GM11168 (cell line): ENCODE measurements at regions not wholly inside any gene's neighbourhood (a gene's known extent, or its start where the extent isn't known, plus 50 kb on each side); places are given as distances from the start of the nearest gene placed in this dataset.
"Not testable (repeated sequence)": the region's sequence is repeated elsewhere in the genome, so short reads cannot be mapped to it uniquely, and the experiment has no call there.

ENCODE experiments used
- in situ Hi-C: fragments of 300-500 bp; cut with MboI; formaldehyde crosslinking; loops from one replicate; pipeline ENCODE4 v1.12.0; 2022; ENCODE audit warnings: low sequenced_read_pairs; ENCODE audit not compliant: unreplicated experiment

DNA sequence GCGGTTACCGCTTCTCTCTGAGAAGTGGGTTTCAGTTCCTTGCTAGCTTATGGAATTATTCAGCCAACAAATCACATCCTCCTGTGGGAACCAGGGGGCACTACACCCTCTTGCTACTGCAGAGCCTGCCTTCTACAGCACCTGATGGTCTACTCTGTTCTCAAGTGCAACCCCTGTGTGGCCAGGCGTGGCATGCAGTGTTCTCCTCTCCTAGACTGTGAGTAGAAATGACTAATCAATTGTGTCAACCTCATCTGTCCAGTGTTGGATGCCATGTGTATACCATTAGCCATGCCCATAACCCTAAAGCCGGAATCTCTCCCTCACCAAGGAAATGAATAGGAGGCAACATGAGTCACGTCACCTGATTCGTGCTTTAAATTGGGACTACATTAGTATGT, 117.2 kb upstream of the LIFR start:
- in situ Hi-C loops: no loop called here

- in situ Hi-C loops: no loop called here
Measured at GRCh38 chr5:38675443-38675842, 119.0 kb upstream of the LIFR start.

DNA sequence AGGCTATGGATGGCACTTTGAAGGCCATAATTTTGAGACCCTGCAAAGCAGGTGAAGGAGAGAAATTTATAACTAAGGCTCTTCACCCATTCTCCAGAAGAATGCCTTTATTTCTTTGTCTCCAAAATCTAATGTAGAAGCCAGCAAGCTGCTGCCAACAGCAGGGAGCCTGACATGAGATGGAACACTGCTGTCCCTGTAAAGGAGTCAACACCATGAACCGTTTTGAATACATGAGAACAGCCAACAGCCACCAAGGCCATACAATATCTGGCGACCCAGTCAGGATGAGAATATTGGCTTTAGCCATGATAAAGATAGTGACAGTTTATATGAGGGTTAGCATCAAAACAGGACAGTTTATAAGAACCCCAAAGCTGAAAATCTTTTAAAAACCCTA, 121.2 kb upstream of the LIFR start:
- in situ Hi-C loops: no loop called here

GRCh38 chr5:38678076-38678475, 121.6 kb upstream of the LIFR start:
- in situ Hi-C loops: no loop called here

DNA sequence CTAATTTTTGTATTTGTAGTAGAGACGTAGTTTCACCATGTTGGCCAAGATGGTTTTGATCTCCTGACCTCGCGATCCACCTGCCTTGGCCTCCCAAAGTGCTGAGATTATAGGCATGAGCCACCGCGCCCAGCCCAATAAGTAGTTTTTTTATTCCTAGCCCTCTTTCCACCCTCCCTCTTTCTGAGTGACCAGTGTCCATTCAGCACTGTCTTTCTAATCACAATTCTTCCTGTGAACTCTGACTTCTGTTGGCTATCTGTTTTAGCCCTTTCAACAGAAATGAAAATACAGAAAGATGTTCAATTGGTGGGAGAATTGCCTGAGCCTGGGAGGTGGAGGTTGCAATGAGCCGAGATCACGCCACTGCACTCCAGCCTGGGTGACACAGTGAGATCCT, 122.3 kb upstream of the LIFR start:
- in situ Hi-C loops: not testable (repeated sequence)

DNA sequence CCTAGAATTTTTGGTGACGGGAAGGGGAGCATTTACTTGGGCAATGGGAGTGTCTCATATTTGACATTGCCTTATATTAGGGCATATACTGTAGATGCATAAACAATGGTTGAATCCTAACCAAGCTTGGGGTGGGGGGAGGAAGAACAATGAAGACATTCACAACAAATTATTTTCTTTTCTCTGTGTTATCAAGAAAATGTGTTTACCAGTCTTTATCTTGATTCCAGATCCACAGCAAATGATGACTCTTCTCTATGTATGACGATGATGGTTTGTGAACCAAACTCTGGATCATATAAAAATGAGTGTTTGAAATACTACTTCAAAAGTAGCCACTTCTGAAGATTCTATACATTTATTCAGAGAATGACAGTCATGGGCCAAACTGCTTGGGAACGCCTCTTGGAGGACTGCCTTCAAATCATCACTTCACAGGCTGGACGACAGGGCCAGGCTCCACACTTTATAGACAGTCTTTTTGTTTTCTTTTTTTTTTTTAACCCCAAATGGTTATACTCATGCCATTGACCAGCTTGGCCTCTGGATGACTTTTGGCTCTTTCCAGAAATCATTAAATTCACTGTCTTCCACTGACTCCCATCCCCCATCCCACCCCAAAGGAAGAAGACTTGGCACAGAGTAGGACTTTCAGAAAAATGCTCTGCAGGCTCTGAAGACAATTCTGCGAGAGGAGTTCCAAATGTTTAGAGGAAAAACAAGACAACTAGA, 123.8 kb upstream of the LIFR start:
- in situ Hi-C loops: no loop called here

DNA sequence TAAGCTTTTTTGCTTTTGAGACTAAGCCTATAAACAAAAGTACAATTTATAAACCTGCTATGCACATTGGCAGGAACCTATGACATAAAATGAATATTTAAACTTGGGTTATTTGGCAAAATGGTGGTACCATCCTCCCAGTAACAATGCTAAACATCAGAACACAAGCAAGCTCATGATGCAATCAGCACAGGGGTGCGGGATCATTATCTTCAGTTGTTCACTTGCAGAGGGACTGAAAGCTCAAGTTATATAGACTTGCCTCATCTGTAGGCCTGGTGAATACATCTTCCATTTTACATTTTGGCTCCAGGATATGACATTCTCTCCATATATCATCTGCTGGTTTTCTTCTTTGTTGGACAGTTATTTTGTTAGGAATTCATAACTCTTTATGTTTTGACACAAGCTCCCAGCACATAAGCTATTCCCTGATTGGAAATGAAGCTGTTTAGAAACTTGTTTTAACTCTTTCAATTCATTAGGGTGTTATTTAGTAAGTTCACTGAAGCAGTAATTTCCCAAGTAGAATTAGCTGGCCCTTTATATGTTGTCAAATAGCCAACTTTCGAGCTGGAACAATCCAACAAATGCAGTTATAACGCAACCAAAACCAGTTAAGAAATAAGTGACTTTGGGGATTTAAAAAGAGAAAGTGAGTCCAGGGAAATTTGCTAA, 124.7 kb upstream of the LIFR start:
- in situ Hi-C loops: no loop called here

DNA sequence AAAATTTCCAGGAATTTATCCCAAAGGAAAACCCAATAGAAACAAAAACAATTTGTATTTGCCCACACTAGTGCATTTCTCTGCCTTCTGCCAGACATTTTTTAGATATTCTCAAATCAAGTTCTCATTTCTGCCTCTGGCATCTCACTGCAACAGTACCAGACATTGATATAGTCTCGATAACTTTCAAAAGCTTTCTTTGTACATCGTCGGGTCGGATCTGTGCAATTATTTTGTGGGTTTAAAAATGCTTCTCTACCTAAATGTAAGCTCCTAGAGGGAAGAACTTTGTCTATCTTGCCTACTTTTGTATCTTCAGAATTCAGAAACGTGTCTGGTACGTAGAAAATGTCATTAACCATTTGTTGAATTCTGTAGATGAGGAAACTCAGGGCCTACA, 125.5 kb upstream of the LIFR start:
- in situ Hi-C loops: no loop called here

DNA sequence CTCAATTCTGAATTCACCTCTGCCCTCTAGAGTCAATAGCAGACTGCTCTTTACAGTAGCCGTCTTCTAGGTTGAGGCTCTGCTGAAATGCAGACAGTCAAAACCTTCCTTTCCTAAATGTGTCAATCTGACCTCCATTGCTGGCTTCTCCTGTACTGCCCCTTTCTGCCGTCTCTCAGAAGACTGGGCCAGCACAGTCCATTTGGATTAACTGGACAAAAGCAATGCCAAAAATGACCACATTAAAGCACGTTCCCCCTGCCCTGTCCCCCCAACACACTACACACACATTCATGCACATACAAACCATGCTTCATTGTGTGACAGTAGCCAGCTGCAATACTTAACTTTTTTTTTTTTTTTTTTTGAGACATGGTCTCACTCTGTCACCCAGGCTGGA, 130.2 kb upstream of the LIFR start:
- in situ Hi-C loops: no loop called here

DNA sequence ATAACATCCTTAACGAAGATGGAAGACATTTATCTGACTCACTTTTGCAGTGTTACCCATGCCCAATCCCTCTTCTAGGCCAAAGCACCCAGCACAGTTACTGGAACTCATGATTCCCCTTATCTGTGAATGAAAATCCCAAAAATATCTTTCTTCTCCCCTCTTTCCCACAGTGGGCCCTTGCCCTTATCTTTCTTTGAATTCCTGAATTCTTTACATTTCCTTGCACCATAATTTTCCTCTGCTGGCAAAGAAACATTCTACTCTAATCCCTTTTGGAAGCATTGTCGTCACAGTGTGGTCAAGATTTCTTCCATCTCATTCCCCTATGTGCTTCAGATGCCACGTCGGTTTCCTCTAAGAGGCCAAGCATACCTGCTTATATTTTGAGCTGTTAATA, 135.9 kb upstream of the LIFR start:
- in situ Hi-C loops: no loop called here

DNA sequence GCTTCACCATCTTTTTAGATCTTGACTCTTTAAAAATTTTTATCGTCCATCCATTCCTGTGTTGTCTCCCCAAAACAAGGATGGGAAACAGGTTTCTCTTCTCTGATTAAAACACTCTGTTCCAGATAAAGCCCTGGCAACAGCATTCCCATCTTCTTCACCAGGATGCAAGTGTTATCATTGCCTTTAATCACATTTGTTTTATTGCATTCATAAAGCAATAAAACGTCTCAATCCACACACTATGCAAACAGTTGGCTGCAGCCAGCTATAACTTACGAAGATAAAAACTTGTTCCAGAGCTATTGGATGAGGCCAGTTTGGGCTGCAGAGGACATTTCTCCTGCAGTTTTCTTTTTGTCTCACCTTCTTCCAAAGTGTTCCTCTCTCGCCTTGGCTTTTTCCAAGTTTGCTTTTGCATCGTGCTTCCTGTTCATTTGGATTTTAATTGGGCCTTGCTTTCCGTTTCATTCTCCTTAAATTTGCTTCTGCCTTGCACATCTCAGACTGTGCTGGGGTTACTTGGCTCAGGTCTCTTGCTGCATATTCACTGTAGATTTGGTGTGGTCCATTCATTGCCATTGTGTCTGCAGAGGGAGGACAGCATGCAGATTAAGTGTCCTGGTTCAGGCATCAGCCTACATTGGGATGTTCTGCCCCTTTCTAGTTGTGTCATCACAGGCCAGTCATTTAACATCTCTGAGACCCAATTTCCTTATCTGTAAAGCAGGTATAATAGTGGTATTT, 136.5 kb upstream of the LIFR start:
- in situ Hi-C loops: no loop called here

DNA sequence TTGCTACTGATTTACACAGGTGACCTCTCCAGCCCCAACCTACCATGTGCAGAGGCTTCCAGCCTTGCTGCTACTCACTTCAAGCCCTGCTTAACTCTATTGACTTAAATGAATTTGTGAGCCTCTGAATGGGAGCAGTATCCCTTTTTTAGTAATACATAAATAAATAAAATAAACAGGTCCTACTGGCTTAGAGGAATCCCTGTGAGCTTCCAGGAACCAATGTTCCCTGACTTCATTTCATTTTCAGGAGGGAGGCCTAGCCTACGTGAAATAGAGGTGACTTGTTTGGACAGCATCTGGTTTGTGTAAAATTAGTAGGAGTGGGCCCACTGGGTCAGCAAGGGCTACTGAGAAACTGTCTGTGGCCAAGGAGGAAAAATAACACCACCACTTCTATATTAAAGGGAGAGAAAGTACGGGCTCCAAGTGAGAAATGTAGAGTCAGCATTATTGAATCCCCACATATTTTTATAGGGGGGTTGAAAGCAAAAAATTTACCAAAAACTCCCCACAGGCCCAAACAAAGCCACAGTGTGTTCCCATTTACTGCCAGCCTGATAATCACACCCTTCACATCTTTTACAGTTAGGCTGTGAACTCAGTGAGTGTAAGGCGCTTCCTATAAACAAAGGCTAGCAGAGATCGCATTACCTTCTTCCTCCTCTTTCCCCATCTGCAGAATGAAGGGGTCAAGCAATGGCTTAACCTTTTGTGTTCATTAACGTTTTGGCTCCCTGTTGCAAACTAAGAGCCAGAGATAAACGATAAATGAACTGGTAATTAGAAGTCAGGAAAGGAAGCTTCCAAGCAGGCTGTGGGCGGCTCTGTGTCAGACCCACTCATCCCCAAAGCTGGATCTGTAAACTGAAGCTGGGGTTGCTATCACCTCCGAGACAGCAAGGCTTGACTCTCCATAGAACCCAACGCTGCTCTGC, 138.8 kb upstream of the LIFR start:
- in situ Hi-C loops: no loop called here

- in situ Hi-C loops: no loop called here
Measured at GRCh38 chr5:38697013-38697412, 140.6 kb upstream of the LIFR start.

GRCh38 chr5:38705529-38705928, 140.3 kb upstream of the OSMR start:
- in situ Hi-C loops: not testable (repeated sequence)

DNA sequence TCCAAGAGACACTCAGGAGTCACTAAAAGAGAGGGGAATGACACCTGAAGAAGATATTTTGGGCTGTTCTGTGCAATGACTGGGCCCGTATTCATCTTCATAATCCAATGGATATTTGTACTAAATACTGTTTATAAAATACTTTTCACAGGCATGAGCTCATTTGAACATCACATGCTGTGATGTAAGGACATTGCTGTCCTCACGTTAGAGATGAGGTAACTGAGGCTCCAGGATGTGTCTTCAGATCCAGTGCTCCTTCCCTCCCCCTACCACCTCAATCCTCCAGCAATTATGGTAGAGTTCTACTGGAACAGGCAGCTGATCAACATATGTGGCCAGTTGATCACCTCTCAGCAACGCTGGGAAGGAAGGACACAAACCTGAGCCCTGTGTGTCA, 139.4 kb upstream of the OSMR start:
- in situ Hi-C loops: no loop called here

GRCh38 chr5:38707352-38708210, 138.2 kb upstream of the OSMR start:
- in situ Hi-C loops: no loop called here

DNA sequence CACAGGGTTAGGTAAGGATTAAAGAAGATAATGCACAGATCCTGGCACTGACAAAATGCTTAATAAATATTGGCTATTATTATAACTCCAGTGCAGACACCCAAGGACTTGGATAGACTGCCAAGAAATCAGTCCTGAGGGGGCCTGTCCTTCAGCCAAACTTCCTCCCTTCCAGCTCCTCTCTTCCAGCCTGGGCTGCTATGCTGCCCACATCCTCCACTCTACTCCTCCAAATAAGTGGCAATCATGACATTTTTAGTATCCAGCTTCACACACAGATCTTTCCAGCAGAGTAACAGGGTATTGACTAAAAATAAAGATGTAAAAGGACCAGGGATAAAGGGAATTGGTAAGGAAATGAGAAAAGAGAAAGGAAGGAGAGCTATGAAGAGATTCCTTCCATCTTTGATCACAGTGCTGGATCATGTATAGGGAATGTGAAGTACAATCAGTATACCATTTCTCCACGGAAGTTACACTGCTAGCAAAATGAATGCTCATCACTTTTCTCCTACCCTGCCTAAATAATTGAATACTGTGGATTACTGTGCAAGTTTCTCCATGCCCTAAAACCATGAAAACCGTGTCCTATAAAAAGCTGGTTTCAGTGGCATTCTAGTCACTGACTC, 136.0 kb upstream of the OSMR start:
- in situ Hi-C loops: no loop called here

DNA sequence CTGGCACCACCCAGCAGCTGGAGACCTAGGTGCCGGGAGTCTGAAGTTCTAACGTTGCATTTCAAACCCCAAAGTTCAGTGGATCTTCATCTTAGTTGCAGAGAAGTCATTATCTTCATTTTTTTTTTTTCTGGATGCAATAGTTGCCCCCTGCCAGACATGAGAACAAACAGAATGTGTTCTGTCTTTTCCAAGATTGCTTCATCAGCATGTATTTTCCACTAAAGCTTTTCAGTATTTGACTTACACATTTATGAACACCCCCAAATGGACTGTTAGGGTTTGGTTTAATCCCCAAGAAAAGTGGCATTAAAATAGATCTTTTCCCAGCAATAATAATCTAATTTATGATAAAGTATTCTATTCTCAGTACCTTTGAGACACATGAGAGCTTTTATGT, 135.2 kb upstream of the OSMR start:
- in situ Hi-C loops: no loop called here

GRCh38 chr5:38712391-38712790, 133.4 kb upstream of the OSMR start:
- in situ Hi-C loops: no loop called here
